ENCODE measurements at regions not wholly inside any gene's neighbourhood (a gene's known extent, or its start where the extent isn't known, plus 50 kb on each side); places are given as distances from the start of the nearest gene placed in this dataset.

- H4K5ac ChIP-seq (ENCODE audit: insufficient read length, low read depth, low read length), result no peak overlapping the region
- H4K91ac ChIP-seq (replicated peaks; ENCODE audit: insufficient read length, low read length), result no peak overlapping the region
- H3K36me3 ChIP-seq (ENCODE audit: control insufficient read depth in 2 of 4, insufficient read depth in 4 of 4, low read length in 3 of 4), result no peaks in the 10 kb centered on the region
- no peak overlapping the region for H3K27ac ChIP-seq (ENCODE audit: low read depth, low read length)
- H3K23me2 ChIP-seq (ENCODE audit: low read depth, low read length), result no peaks in the 10 kb centered on the region
- WGBS, 2 experiments (ENCODE audit: extremely low coverage in 1 of 2, insufficient coverage in 1 of 2, insufficient read length in 1 of 2, insufficient replicate concordance in 2 of 2, low coverage in 1 of 2, low lambda C conversion rate in 2 of 2, missing lambda C conversion rate in 1 of 2), result 83% methylated on average over 2 of the region's 2 CpGs; no CpG with 5 or more reads in 1 of the 2 experiments
- H3K4me1 ChIP-seq (replicated peaks in 1 of 4; ENCODE audit: control insufficient read depth in 3 of 4, insufficient read depth in 4 of 4, low read length in 3 of 4), result no peaks in the 10 kb centered on the region
- H3K4me2 ChIP-seq (ENCODE audit: insufficient read depth in 1 of 2, low read depth in 2 of 2, low read length in 2 of 2), result no peak overlapping the region
- no peaks in the 10 kb centered on the region for H3K9me3 ChIP-seq (ENCODE audit: insufficient read depth in 2 of 2, low read depth in 1 of 2, low read length in 1 of 2)
- no peak overlapping the region for H3K4ac ChIP-seq (replicated peaks; ENCODE audit: insufficient read length, low read depth, low read length)
- no peak overlapping the region for H2BK20ac ChIP-seq (ENCODE audit: low read length)
- no peak overlapping the region for H2AK5ac ChIP-seq (ENCODE audit: low read depth, low read length)
- POLR2A ChIA-PET (ENCODE audit: partially characterized antibody), result no interaction called here
- no peak overlapping the region for H2AFZ ChIP-seq (ENCODE audit: low read length)
- H2BK120ac ChIP-seq (replicated peaks; ENCODE audit: low read depth, low read length), result no peak overlapping the region
- H3K79me2 ChIP-seq (ENCODE audit: control insufficient read depth in 1 of 2, insufficient read depth in 2 of 2, low read length in 2 of 2), result no peaks in the 10 kb centered on the region
- no peak overlapping the region for H3K9ac ChIP-seq (replicated peaks in 1 of 4; ENCODE audit: extremely low read depth in 1 of 4, low read depth in 3 of 4, low read length in 3 of 4)
- H3K79me1 ChIP-seq (ENCODE audit: low read depth, low read length), result no peaks in the 10 kb centered on the region
- no peak overlapping the region for H3K4me3 ChIP-seq (ENCODE audit: extremely low read depth in 1 of 4, insufficient read depth in 2 of 4, low read depth in 3 of 4, low read length in 4 of 4)
- no peak overlapping the region for H3K23ac ChIP-seq (ENCODE audit: insufficient read length)
- no peak overlapping the region for H2BK5ac ChIP-seq (ENCODE audit: low read depth, low read length)
- no peak overlapping the region for H3K56ac ChIP-seq (replicated peaks; ENCODE audit: insufficient read length, low read depth, low read length)
- H3K14ac ChIP-seq (ENCODE audit: insufficient read length), result no peak overlapping the region
- no peak overlapping the region for H4K8ac ChIP-seq (ENCODE audit: extremely low read depth, insufficient read depth, low read length)
- no peaks in the 10 kb centered on the region; a peak in 1 of 7 replicates for H3K27me3 ChIP-seq (replicated peaks in 1 of 4; ENCODE audit: control insufficient read depth in 3 of 4, extremely low read depth in 1 of 4, insufficient read depth in 3 of 4, low read length in 3 of 4)
- no peak overlapping the region for H3K18ac ChIP-seq (ENCODE audit: extremely low read depth, low read length)
- no peak for DNase-seq (ENCODE audit: low read depth in 1 of 2, low spot score in 2 of 2)
- H2BK12ac ChIP-seq (ENCODE audit: low read depth, low read length), result no peak overlapping the region
- CTCF ChIA-PET (ENCODE audit: partially characterized antibody), result interaction anchor here (2.3 to 9.1 kb wide), 2 partner anchors 11 to 59 kb away, joined by 5 to 47 read pairs; no protein-coding TSS in a partner anchor
- no peak for FAIRE-seq
- H2BK15ac ChIP-seq (ENCODE audit: low read length), result no peak overlapping the region
- no peaks in the 10 kb centered on the region for H4K20me1 ChIP-seq (replicated peaks in 1 of 2; ENCODE audit: control insufficient read depth in 1 of 2, insufficient read depth in 2 of 2, low read length in 2 of 2)
- TF ChIP-seq NANOG (IDR thresholded peaks at IDR 0.05; ENCODE audit: insufficient read depth, low read depth, low read length, poor library complexity, severe bottlenecking) (no peak), CREB1 (IDR thresholded peaks at IDR 0.05) (no peak), SP2 (IDR thresholded peaks at IDR 0.05; ENCODE audit: low read length) (no peak), EGR1 (IDR thresholded peaks at IDR 0.05; ENCODE audit: borderline replicate concordance, low read depth, low read length) (no peak), POU5F1 (IDR thresholded peaks at IDR 0.05; ENCODE audit: low read depth, low read length) (no peak)
Observed at GRCh38 chr5:74200560-74200959, 440.0 kb downstream of the ENC1 start.
